ENCODE measurements at regions not wholly inside any gene's neighbourhood (a gene's known extent, or its start where the extent isn't known, plus 50 kb on each side); places are given as distances from the start of the nearest gene placed in this dataset.

GRCh38 chr11:23755769-23756168 is 741.1 kb upstream of the LUZP2 start:
- no peak for TF ChIP-seq CTCF (conservative IDR thresholded peaks at IDR 0.05; ENCODE audit: low read depth, low read length)
- TF ChIP-seq EZH2 (IDR thresholded peaks at IDR 0.05; ENCODE audit: borderline replicate concordance, low read depth, low read length, poor library complexity, severe bottlenecking), result no peak
